HFFc6 (cell line): ENCODE measurements at regions not wholly inside any gene's neighbourhood (a gene's known extent, or its start where the extent isn't known, plus 50 kb on each side); places are given as distances from the start of the nearest gene placed in this dataset.
A peak's percentile ranks its signal among the peaks of the same experiment; 100 is the strongest.

Experiments
- DNase-seq: peaks from one replicate; pipeline ENCODE4 v3.0.0-alpha.2; 2018
- H3K27ac Mint-ChIP-seq: 2 replicates; pipeline ENCODE4 v1.8.0; 2020; ENCODE audit warnings: mild to moderate bottlenecking, mixed read lengths
- H3K27me3 Mint-ChIP-seq: 2 replicates; pipeline ENCODE4 v1.8.0; 2021; ENCODE audit warnings: mild to moderate bottlenecking, moderate library complexity, mixed read lengths; ENCODE audit not compliant: insufficient read depth
- H3K36me3 Mint-ChIP-seq: 2 replicates; pipeline ENCODE4 v1.8.0; 2021; ENCODE audit warnings: low read depth, mixed read lengths
- H3K4me1 Mint-ChIP-seq: 2 replicates; pipeline ENCODE4 v1.8.0; 2020; ENCODE audit warnings: low read depth, mixed read lengths
- H3K4me3 Mint-ChIP-seq: 2 replicates; pipeline ENCODE4 v1.8.0; 2020; ENCODE audit warnings: mild to moderate bottlenecking, moderate library complexity, mixed read lengths
- H3K9me3 Mint-ChIP-seq: 2 replicates; pipeline ENCODE4 v1.8.0; 2020; ENCODE audit warnings: mild to moderate bottlenecking, mixed read lengths
- TF ChIP-seq, protein P1 (sequence below): fragments of 200-600 bp; sonication (generic); IDR thresholded peaks from 2 replicates; pipeline ENCODE4 v1.5.0; 2021; ENCODE audit warnings: antibody characterized with exemption, mild to moderate bottlenecking

DNA sequence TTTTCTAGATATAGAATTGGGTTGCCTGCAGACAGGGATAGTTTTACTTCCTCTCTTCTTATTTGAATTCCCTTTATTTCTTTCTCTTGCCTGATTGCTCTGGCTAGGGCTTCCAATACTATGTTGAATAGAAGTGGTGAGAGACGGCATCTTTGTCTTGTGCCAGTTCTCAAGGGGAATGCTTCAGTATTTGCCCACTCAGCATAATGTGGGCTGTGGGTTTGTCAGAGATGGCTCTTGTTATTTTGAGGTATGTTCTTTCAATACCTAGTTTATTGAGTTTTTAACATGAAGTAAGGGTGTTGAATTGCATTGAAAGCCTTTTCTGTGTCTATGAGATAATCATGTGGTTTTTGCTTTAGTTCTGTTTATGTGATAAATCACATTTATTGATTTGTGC, 273.9 kb upstream of the CHORDC1 start:
- no peak overlapping the region for H3K27ac Mint-ChIP-seq
- H3K4me1 Mint-ChIP-seq = no peaks in the 10 kb centered on the region
- peaks cover 56% of the 10 kb centered on the region for H3K9me3 Mint-ChIP-seq
- TF ChIP-seq, protein P1, sequence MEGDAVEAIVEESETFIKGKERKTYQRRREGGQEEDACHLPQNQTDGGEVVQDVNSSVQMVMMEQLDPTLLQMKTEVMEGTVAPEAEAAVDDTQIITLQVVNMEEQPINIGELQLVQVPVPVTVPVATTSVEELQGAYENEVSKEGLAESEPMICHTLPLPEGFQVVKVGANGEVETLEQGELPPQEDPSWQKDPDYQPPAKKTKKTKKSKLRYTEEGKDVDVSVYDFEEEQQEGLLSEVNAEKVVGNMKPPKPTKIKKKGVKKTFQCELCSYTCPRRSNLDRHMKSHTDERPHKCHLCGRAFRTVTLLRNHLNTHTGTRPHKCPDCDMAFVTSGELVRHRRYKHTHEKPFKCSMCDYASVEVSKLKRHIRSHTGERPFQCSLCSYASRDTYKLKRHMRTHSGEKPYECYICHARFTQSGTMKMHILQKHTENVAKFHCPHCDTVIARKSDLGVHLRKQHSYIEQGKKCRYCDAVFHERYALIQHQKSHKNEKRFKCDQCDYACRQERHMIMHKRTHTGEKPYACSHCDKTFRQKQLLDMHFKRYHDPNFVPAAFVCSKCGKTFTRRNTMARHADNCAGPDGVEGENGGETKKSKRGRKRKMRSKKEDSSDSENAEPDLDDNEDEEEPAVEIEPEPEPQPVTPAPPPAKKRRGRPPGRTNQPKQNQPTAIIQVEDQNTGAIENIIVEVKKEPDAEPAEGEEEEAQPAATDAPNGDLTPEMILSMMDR = no peak
- H3K27me3 Mint-ChIP-seq = peaks cover 1% of the 10 kb centered on the region; the same call in 1 of the 2 replicates
- DNase-seq = no peak
- H3K36me3 Mint-ChIP-seq = peaks cover 9% of the 10 kb centered on the region; the same call in 1 of the 2 replicates
- H3K4me3 Mint-ChIP-seq = no peak overlapping the region

- Mint-ChIP-seq H3K27ac (no peak overlapping the region), H3K9me3 (peaks cover 72% of the 10 kb centered on the region), H3K27me3 (peaks cover 1% of the 10 kb centered on the region; the same call in 1 of the 2 replicates), H3K4me3 (no peak overlapping the region), H3K4me1 (no peaks in the 10 kb centered on the region), H3K36me3 (peaks cover 9% of the 10 kb centered on the region; the same call in 1 of the 2 replicates)
- TF ChIP-seq, protein P1 = no peak
- DNase-seq = no peak
These were observed 270.5 kb upstream of the CHORDC1 start for GRCh38 chr11:90493379-90493778.

DNA sequence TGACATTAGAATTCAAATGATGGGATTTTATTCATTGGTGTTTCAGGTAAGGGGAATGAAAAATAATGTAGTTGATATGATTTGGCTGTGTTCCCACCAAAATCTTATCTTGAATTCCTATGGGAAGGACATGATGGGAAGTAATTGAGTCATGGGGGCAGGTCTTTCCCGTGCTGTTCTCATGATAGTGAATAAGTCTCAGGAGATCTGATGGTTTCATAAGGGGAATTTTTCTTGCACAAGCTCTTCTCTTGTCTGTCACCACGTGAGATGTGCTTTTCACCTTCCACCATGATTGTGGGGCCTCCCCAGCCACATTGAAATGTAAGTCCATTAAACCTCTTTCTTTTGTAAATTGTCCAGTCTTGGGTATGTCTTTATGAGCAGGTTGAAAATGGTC, 268.6 kb upstream of the CHORDC1 start:
- no peak for DNase-seq
- Mint-ChIP-seq H3K4me1 (no peaks in the 10 kb centered on the region), H3K36me3 (peaks cover 5% of the 10 kb centered on the region; the same call in 1 of the 2 replicates), H3K4me3 (no peak overlapping the region), H3K27me3 (peaks cover 1% of the 10 kb centered on the region; the same call in 1 of the 2 replicates), H3K9me3 (peaks cover 53% of the 10 kb centered on the region), H3K27ac (no peak overlapping the region)
- TF ChIP-seq, protein P1 = no peak

GRCh38 chr11:90476442-90477007, 253.7 kb upstream of the CHORDC1 start:
- Mint-ChIP-seq H3K4me1 (no peaks in the 10 kb centered on the region), H3K27me3 (no peaks in the 10 kb centered on the region; the same call in 1 of the 2 replicates), H3K27ac (no peak overlapping the region), H3K36me3 (no peaks in the 10 kb centered on the region), H3K4me3 (no peak overlapping the region), H3K9me3 (peaks cover 10% of the 10 kb centered on the region)
- TF ChIP-seq, protein P1 = peak; percentile 51; the same call in 1 of the 2 replicates
- DNase-seq = no peak

DNA sequence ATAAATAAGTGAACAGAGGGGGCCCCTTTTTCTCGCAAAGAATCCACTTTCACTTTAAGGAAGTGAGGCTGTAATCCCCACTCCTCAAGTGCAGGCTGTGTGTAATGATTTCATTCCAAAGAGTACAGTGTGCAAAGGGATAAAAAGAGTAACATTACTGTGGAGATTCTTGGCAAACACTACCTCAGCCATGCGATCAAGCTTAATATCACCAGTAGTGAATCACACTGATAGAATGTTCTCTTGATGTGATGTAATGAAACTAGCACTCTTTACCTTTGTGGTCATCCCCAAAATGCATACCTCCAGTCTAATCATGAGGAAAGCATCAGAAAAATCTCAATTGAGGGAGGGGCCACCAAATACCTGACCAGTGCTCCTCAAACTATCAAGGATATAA, 246.1 kb upstream of the CHORDC1 start:
- TF ChIP-seq, protein P1 = no peak
- Mint-ChIP-seq H3K36me3 (no peaks in the 10 kb centered on the region), H3K27ac (no peak overlapping the region), H3K4me3 (no peak overlapping the region), H3K9me3 (peaks cover 18% of the 10 kb centered on the region), H3K4me1 (no peaks in the 10 kb centered on the region), H3K27me3 (no peaks in the 10 kb centered on the region; the same call in 1 of the 2 replicates)
- no peak for DNase-seq
